IMR-90 (cell line): ENCODE measurements at regions not wholly inside any gene's neighbourhood (a gene's known extent, or its start where the extent isn't known, plus 50 kb on each side); places are given as distances from the start of the nearest gene placed in this dataset.

Source experiments
- ATAC-seq: fragments of 200-7000 bp; cut with Tn5 transposase; 2 replicates; pipeline ENCODE4 v1.9.1; 2020; ENCODE audit warnings: low read depth, mild to moderate bottlenecking, moderate library complexity
- BruUV-seq: library from RNA; stranded (reverse); fragments of 400-500 nt; replicated peaks from 2 replicates; lab custom pipeline; 2021; lab: Mats Ljungman, UMichigan
- CTCF ChIA-PET: fragments of 300-600 bp; formaldehyde crosslinking; extraction: SDS; loops from one replicate; lab custom pipeline; 2021; ENCODE audit warnings: antibody characterized with exemption; lab: Yijun Ruan, JAX
- POLR2A ChIA-PET: fragments of 300-600 bp; sonication (Branson Sonifier 250); formaldehyde crosslinking; loops from one replicate; lab custom pipeline; 2022; ENCODE audit warnings: antibody characterized with exemption; ENCODE audit not compliant: unreplicated experiment; lab: Charles Lee
- DNase-seq: peaks from one replicate; pipeline ENCODE4 v3.0.0; 2013
- H2AFZ ChIP-seq: replicated peaks from 2 replicates; pipeline ENCODE3; 2013; ENCODE audit warnings: low read length, mild to moderate bottlenecking; ENCODE audit not compliant: poor library complexity
- H2AK5ac ChIP-seq: 2 replicates; pipeline ENCODE4 v1.6.1; 2013; ENCODE audit warnings: low read depth, low read length, inconsistent platforms
- H2AK9ac ChIP-seq: replicated peaks from 2 replicates; pipeline ENCODE3; 2013; ENCODE audit warnings: mild to moderate bottlenecking, low read depth, low read length, moderate library complexity; ENCODE audit not compliant: poor library complexity
- H2BK120ac ChIP-seq: 2 replicates; pipeline ENCODE4 v1.6.1; 2013; ENCODE audit warnings: low read depth, low read length, inconsistent platforms
- H2BK15ac ChIP-seq: 3 replicates; pipeline ENCODE4 v1.6.1; 2013; ENCODE audit warnings: low read depth, low read length, inconsistent platforms
- H2BK20ac ChIP-seq: 2 replicates; pipeline ENCODE4 v1.6.1; 2013; ENCODE audit warnings: low read depth, mild to moderate bottlenecking, inconsistent platforms, low read length, moderate library complexity
- H2BK5ac ChIP-seq: 2 replicates; pipeline ENCODE4 v1.6.1; 2013; ENCODE audit warnings: mild to moderate bottlenecking, low read depth, low read length, inconsistent platforms; ENCODE audit not compliant: poor library complexity, severe bottlenecking
- H3K14ac ChIP-seq: replicated peaks from 2 replicates; pipeline ENCODE4 v1.6.1; 2013; ENCODE audit warnings: low read depth, low read length, inconsistent platforms
- H3K18ac ChIP-seq: 2 replicates; pipeline ENCODE4 v1.6.1; 2013; ENCODE audit warnings: low read depth, low read length, control low read depth
- H3K23ac ChIP-seq: 2 replicates; pipeline ENCODE4 v1.6.1; 2013; ENCODE audit warnings: low read depth, low read length, inconsistent platforms
- H3K27ac ChIP-seq: 2 replicates; pipeline ENCODE4 v1.5.1; 2013; ENCODE audit warnings: mild to moderate bottlenecking, control low read depth, low read length; ENCODE audit not compliant: insufficient read depth
- H3K27me3 ChIP-seq: 2 replicates; pipeline ENCODE4 v1.6.1; 2013; ENCODE audit warnings: low read length; ENCODE audit not compliant: control insufficient read depth, insufficient read depth
- H3K36me3 ChIP-seq: 2 replicates; pipeline ENCODE4 v1.6.1; 2013; ENCODE audit warnings: low read length, mixed read lengths; ENCODE audit not compliant: control insufficient read depth, insufficient read depth
- H3K4ac ChIP-seq: 2 replicates; pipeline ENCODE4 v1.6.1; 2013; ENCODE audit warnings: low read depth, low read length, inconsistent platforms
- H3K4me1 ChIP-seq: 2 replicates; pipeline ENCODE4 v1.6.1; 2013; ENCODE audit warnings: low read length, mixed read lengths; ENCODE audit not compliant: control insufficient read depth, insufficient read depth
- H3K4me2 ChIP-seq: 2 replicates; pipeline ENCODE4 v1.6.1; 2013; ENCODE audit warnings: low read depth, mild to moderate bottlenecking, control low read depth, low read length, moderate library complexity
- H3K4me3 ChIP-seq: 2 replicates; pipeline ENCODE4 v1.5.1; 2013; ENCODE audit warnings: low read depth, mild to moderate bottlenecking, control low read depth, low read length, moderate library complexity; ENCODE audit not compliant: insufficient read depth
- H3K56ac ChIP-seq: 2 replicates; pipeline ENCODE4 v1.6.1; 2013; ENCODE audit warnings: low read length, inconsistent platforms; ENCODE audit not compliant: insufficient read depth; ENCODE audit errors: extremely low read depth
- H3K79me1 ChIP-seq, 2 experiments: 2 replicates each; pipeline ENCODE4 v1.6.1; 2013; ENCODE audit warnings: low read length in 2 of 2, inconsistent platforms in 1 of 2, low read depth in 1 of 2
- H3K9ac ChIP-seq: 2 replicates; pipeline ENCODE4 v1.6.1; 2013; ENCODE audit warnings: low read depth, low read length, control low read depth
- H3K9me1 ChIP-seq: 2 replicates; pipeline ENCODE4 v1.6.1; 2013; ENCODE audit warnings: low read length, inconsistent platforms; ENCODE audit not compliant: insufficient read depth
- H3K9me3 ChIP-seq: 2 replicates; pipeline ENCODE4 v1.6.1; 2013; ENCODE audit warnings: low read length; ENCODE audit not compliant: control insufficient read depth, insufficient read depth
- H4K20me1 ChIP-seq: 2 replicates; pipeline ENCODE4 v1.6.1; 2013; ENCODE audit warnings: low read length, inconsistent platforms; ENCODE audit not compliant: insufficient read depth
- H4K5ac ChIP-seq: 2 replicates; pipeline ENCODE4 v1.6.1; 2013; ENCODE audit warnings: mild to moderate bottlenecking, low read depth, low read length, control low read depth
- H4K8ac ChIP-seq, 2 experiments: 2 replicates each; pipeline ENCODE4 v1.6.1; 2013; ENCODE audit warnings: low read depth in 2 of 2, low read length in 2 of 2, control low read depth in 1 of 2, inconsistent platforms in 1 of 2
- H4K91ac ChIP-seq: 2 replicates; pipeline ENCODE4 v1.6.1; 2013; ENCODE audit warnings: low read depth, low read length, inconsistent platforms; ENCODE audit not compliant: insufficient read depth
- BHLHE40 ChIP-seq: fragments of 150-350 bp; IDR thresholded peaks from 2 replicates; pipeline ENCODE4 v1.6.1; 2016; ENCODE audit warnings: mild to moderate bottlenecking, low read depth, low read length
- CEBPB ChIP-seq: IDR thresholded peaks from 2 replicates; pipeline ENCODE4 v1.6.1; 2012; ENCODE audit warnings: low read depth, low read length, improper control_type of control experiment
- CHD1 ChIP-seq: IDR thresholded peaks from 2 replicates; pipeline ENCODE4 v1.6.1; 2012; ENCODE audit warnings: low read depth, low read length, improper control_type of control experiment
- MAFK ChIP-seq: IDR thresholded peaks from 2 replicates; pipeline ENCODE4 v1.6.1; 2012; ENCODE audit warnings: low read depth, low read length, improper control_type of control experiment
- MAZ ChIP-seq: IDR thresholded peaks from 2 replicates; pipeline ENCODE4 v1.6.1; 2012; ENCODE audit warnings: low read depth, mild to moderate bottlenecking, low read length, improper control_type of control experiment, moderate library complexity, borderline replicate concordance
- RCOR1 ChIP-seq: IDR thresholded peaks from 2 replicates; pipeline ENCODE4 v1.6.1; 2012; ENCODE audit warnings: mild to moderate bottlenecking, low read length, improper control_type of control experiment; ENCODE audit not compliant: insufficient replicate concordance
- WGBS, 2 experiments: methylation state at CpG; one replicate each; pipeline versions ENCODE4 v1.1.5 to v1.1.7; 2013; ENCODE audit warnings: missing lambda C conversion rate in 2 of 2; ENCODE audit not compliant: insufficient read length in 1 of 2; ENCODE audit errors: extremely low coverage in 2 of 2; 5-methylcytosine and 5-hydroxymethylcytosine counted together
- dilution Hi-C: fragments of 300-500 bp; cut with HindIII; formaldehyde crosslinking; loops from one replicate; pipeline ENCODE4 v1.14.3; 2018; ENCODE audit warnings: low sequenced_read_pairs; ENCODE audit not compliant: unreplicated experiment
- in situ Hi-C: fragments of 300-500 bp; cut with MboI; formaldehyde crosslinking; loops from 3 replicates; pipeline ENCODE4 v1.14.3; 2019; ENCODE audit warnings: low sequenced_read_pairs, inconsistent platforms, mixed read lengths
- intact Hi-C: fragments of 100-400 bp; cut with micrococcal nuclease; formaldehyde crosslinking; loops from 2 replicates; pipeline ENCODE4 v1.10.0; 2022
- TF ChIP-seq, protein P1 (sequence below): fragments of 150-350 bp; IDR thresholded peaks from 2 replicates; pipeline ENCODE4 v1.6.1; 2017; ENCODE audit warnings: mild to moderate bottlenecking, antibody characterized with exemption, low read length, low read depth

DNA sequence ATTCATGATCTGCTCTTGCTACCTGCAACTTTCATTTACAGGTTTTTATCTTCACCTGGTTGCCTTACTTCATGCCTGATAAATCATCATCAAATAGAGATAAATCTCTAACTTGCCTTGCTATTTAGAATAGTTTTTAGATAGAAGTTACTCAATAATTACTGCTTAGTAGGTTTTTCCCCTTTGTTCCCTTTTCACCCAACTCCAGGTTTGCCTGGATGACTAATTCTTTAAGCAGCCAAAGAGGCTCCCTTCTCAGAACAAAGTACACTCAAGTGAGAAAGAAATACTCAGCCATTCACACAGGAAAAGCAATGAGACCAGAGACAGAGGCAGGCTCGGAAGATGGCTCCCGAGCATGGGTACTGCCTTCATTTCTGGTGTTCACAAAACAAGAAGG, 268.1 kb upstream of the CRBN start:
- Histone ChIP-seq H3K4me2 (no peak overlapping the region), H4K8ac (no peak overlapping the region), H4K5ac (no peak overlapping the region), H2BK5ac (no peak overlapping the region), H3K14ac (no peak overlapping the region), H3K18ac (no peak overlapping the region), H2BK120ac (no peak overlapping the region), H2BK15ac (no peak overlapping the region), H4K91ac (no peak overlapping the region), H2AK9ac (no peak overlapping the region), H3K4ac (no peak overlapping the region), H3K36me3 (no peaks in the 10 kb centered on the region), H3K27me3 (no peaks in the 10 kb centered on the region), H2AFZ (no peak overlapping the region), H4K20me1 (no peaks in the 10 kb centered on the region), H3K9me1 (no peaks in the 10 kb centered on the region), H3K23ac (no peak overlapping the region), H3K4me1 (no peaks in the 10 kb centered on the region), H2AK5ac (no peak overlapping the region), H3K27ac (no peak overlapping the region), H3K79me1 (no peaks in the 10 kb centered on the region), H3K9ac (no peak overlapping the region), H3K4me3 (no peak overlapping the region), H3K9me3 (peaks cover 13% of the 10 kb centered on the region), H2BK20ac (no peak overlapping the region), H3K56ac (no peak overlapping the region)
- ChIA-PET CTCF (no interaction called here), POLR2A (no interaction called here)
- BruUV-seq = no TSS peak
- no peak for TF ChIP-seq MAZ
- TF ChIP-seq, protein P1, sequence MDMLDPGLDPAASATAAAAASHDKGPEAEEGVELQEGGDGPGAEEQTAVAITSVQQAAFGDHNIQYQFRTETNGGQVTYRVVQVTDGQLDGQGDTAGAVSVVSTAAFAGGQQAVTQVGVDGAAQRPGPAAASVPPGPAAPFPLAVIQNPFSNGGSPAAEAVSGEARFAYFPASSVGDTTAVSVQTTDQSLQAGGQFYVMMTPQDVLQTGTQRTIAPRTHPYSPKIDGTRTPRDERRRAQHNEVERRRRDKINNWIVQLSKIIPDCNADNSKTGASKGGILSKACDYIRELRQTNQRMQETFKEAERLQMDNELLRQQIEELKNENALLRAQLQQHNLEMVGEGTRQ = no peak
- no peak for TF ChIP-seq CHD1
- no peak for TF ChIP-seq RCOR1
- TF ChIP-seq CEBPB = no peak
- no peak for TF ChIP-seq BHLHE40
- TF ChIP-seq MAFK = no peak
- no peak for DNase-seq
- in situ Hi-C loops (no loop called here), intact Hi-C loops (no loop called here), dilution Hi-C loops (no loop called here)
- no CpG with 5 or more reads among the region's 2 CpGs for WGBS, 2 experiments
- ATAC-seq = no peak
